H1 (cell line): ENCODE measurements at regions not wholly inside any gene's neighbourhood (a gene's known extent, or its start where the extent isn't known, plus 50 kb on each side); places are given as distances from the start of the nearest gene placed in this dataset.

ENCODE experiments used
- ASH2L ChIP-seq: fragments of 200-600, 300-600 bp; sonication (generic); IDR thresholded peaks from one replicate; pipeline ENCODE4 v1.7.1; 2017; ENCODE audit warnings: low read length
- EP300 ChIP-seq, 2 experiments: IDR thresholded peaks; 1 replicate in 1 of 2; 2 replicates in 1 of 2; pipeline ENCODE4 v1.6.1; 2011 to 2012; ENCODE audit warnings: low read depth in 2 of 2, low read length in 2 of 2, mild to moderate bottlenecking in 2 of 2, borderline replicate concordance in 1 of 2, inconsistent platforms in 1 of 2, moderate library complexity in 1 of 2
- EZH2 ChIP-seq: fragments of 200-600 bp; sonication (generic); IDR thresholded peaks from 2 replicates; pipeline ENCODE4 v1.7.1; 2012; ENCODE audit warnings: low read depth, mild to moderate bottlenecking, moderate library complexity, low read length, inconsistent platforms; ENCODE audit not compliant: severe bottlenecking
- GABPA ChIP-seq: IDR thresholded peaks from 2 replicates; pipeline ENCODE4 v1.6.1; 2011; ENCODE audit warnings: mild to moderate bottlenecking, low read length, moderate library complexity, borderline replicate concordance; ENCODE audit not compliant: insufficient read depth
- HDAC2 ChIP-seq, 2 experiments: fragments of 300-600 bp in 1 of 2; sonication (generic) in 1 of 2; IDR thresholded peaks; 2 replicates each; pipeline ENCODE4 v1.6.1; 2011 to 2012; ENCODE audit warnings: low read depth in 2 of 2, low read length in 2 of 2, mild to moderate bottlenecking in 2 of 2, moderate library complexity in 2 of 2, borderline replicate concordance in 1 of 2, inconsistent platforms in 1 of 2
- POLR2A ChIP-seq, 2 experiments: IDR thresholded peaks; 1 replicate in 1 of 2; 2 replicates in 1 of 2; pipeline ENCODE4 v1.6.1; 2011; ENCODE audit warnings: low read depth in 2 of 2, low read length in 2 of 2, mild to moderate bottlenecking in 2 of 2; ENCODE audit errors: control extremely low read depth in 1 of 2
- POLR2AphosphoS5 ChIP-seq: IDR thresholded peaks from 2 replicates; pipeline ENCODE4 v1.6.1; 2011; ENCODE audit warnings: low read depth, low read length
- SIN3A ChIP-seq, 2 experiments: IDR thresholded peaks in 1 of 2; conservative IDR thresholded peaks in 1 of 2; 2 replicates each; pipeline ENCODE4 v1.6.1; 2011 to 2012; ENCODE audit warnings: low read length in 2 of 2, improper control_type of control experiment in 1 of 2, low read depth in 1 of 2, mild to moderate bottlenecking in 1 of 2
- TAF1 ChIP-seq: IDR thresholded peaks from 2 replicates; pipeline ENCODE4 v1.6.1; 2011; ENCODE audit warnings: mild to moderate bottlenecking, low read depth, low read length
- TCF12 ChIP-seq: IDR thresholded peaks from 2 replicates; pipeline ENCODE4 v1.6.1; 2011; ENCODE audit warnings: low read depth, mild to moderate bottlenecking, low read length
- YY1 ChIP-seq: IDR thresholded peaks from 2 replicates; pipeline ENCODE4 v1.6.1; 2011; ENCODE audit warnings: low read depth, mild to moderate bottlenecking, low read length
- TF ChIP-seq, protein P1 (sequence below), 3 experiments: IDR thresholded peaks; 1 replicate in 2 of 3; 2 replicates in 1 of 3; pipeline versions ENCODE4 v1.5.1 to v1.6.1; 2011; ENCODE audit warnings: low read length in 3 of 3, mild to moderate bottlenecking in 3 of 3, inconsistent platforms in 2 of 3, low read depth in 1 of 3, moderate library complexity in 1 of 3; ENCODE audit not compliant: insufficient read depth in 1 of 3; ENCODE audit errors: control extremely low read depth in 1 of 3
- TF ChIP-seq, protein P2 (sequence below): IDR thresholded peaks from 2 replicates; pipeline ENCODE4 v1.6.1; 2012; ENCODE audit warnings: inconsistent platforms

DNA sequence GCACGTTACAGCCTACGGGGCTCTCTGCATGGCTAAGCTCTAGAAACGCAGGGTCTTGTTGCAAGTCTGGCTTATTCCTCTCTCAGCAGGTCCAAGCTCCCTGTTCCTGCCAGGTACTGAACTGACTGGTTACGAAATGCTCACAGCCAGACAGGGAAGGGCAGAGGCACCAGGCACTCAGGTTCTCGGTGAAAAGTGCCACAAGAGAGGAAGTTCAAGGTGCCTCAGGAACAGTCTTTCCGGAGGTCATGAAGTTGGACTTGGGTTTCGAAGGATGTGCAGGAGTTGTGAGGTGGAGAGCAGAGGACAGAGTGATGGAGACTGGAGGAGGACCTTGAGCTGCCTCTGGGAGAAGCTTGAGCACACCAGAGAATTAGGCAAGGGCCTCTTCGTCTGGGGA is 124.7 kb upstream of the GSE1 start:
- TF ChIP-seq SIN3A (conservative IDR thresholded peaks at IDR 0.05 in 1 of 2, IDR thresholded peaks at IDR 0.05 in 1 of 2; ENCODE audit: low read depth in 1 of 2, low read length in 2 of 2) (no peak), HDAC2 (IDR thresholded peaks at IDR 0.05; ENCODE audit: borderline replicate concordance in 1 of 2, low read depth in 2 of 2, low read length in 2 of 2) (no peak), POLR2AphosphoS5 (no peak), EP300 (IDR thresholded peaks at IDR 0.05; ENCODE audit: borderline replicate concordance in 1 of 2, low read depth in 2 of 2, low read length in 2 of 2) (no peak), POLR2A (IDR thresholded peaks at IDR 0.05; ENCODE audit: control extremely low read depth in 1 of 2, low read depth in 2 of 2, low read length in 2 of 2) (no peak), YY1 (no peak), GABPA (no peak), ASH2L (no peak), EZH2 (no peak), TAF1 (no peak), TCF12 (no peak)
- TF ChIP-seq, protein P1, sequence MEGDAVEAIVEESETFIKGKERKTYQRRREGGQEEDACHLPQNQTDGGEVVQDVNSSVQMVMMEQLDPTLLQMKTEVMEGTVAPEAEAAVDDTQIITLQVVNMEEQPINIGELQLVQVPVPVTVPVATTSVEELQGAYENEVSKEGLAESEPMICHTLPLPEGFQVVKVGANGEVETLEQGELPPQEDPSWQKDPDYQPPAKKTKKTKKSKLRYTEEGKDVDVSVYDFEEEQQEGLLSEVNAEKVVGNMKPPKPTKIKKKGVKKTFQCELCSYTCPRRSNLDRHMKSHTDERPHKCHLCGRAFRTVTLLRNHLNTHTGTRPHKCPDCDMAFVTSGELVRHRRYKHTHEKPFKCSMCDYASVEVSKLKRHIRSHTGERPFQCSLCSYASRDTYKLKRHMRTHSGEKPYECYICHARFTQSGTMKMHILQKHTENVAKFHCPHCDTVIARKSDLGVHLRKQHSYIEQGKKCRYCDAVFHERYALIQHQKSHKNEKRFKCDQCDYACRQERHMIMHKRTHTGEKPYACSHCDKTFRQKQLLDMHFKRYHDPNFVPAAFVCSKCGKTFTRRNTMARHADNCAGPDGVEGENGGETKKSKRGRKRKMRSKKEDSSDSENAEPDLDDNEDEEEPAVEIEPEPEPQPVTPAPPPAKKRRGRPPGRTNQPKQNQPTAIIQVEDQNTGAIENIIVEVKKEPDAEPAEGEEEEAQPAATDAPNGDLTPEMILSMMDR (IDR thresholded peaks at IDR 0.05; ENCODE audit: control extremely low read depth in 1 of 3, insufficient read depth in 1 of 3, low read depth in 1 of 3, low read length in 3 of 3): no peak
- TF ChIP-seq, protein P2, sequence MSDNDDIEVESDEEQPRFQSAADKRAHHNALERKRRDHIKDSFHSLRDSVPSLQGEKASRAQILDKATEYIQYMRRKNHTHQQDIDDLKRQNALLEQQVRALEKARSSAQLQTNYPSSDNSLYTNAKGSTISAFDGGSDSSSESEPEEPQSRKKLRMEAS: no peak
